GM12878 (cell line): ENCODE measurements at regions not wholly inside any gene's neighbourhood (a gene's known extent, or its start where the extent isn't known, plus 50 kb on each side); places are given as distances from the start of the nearest gene placed in this dataset.

Experiments
- ATAC-seq: fragments of 200-7000 bp; cut with Tn5 transposase; 3 replicates; pipeline ENCODE4 v1.9.1; 2020; ENCODE audit warnings: mild to moderate bottlenecking, moderate library complexity
- BruUV-seq: library from RNA; stranded (reverse); fragments of 400-500 nt; replicated peaks from 2 replicates; lab custom pipeline; 2021; lab: Mats Ljungman, UMichigan
- CTCF ChIA-PET: fragments of 300-600 bp; sonication (Branson Sonifier 250); formaldehyde crosslinking; extraction: SDS; loops from one replicate; lab custom pipeline; 2021; ENCODE audit warnings: inconsistent platforms; lab: Yijun Ruan, JAX
- POLR2A ChIA-PET: fragments of 350-600 bp; formaldehyde crosslinking; extraction: SDS; loops from one replicate; lab custom pipeline; 2021; ENCODE audit warnings: inconsistent platforms; lab: Charles Lee
- RAD21 ChIA-PET: fragments of 300-600 bp; sonication (Branson Sonifier 250); formaldehyde crosslinking; loops from one replicate; lab custom pipeline; 2023; ENCODE audit warnings: antibody characterized with exemption; ENCODE audit not compliant: unreplicated experiment; lab: Charles Lee
- SMC1A ChIA-PET: fragments of 300-600 bp; sonication (Branson Sonifier 250); formaldehyde crosslinking; loops from one replicate; lab custom pipeline; 2023; ENCODE audit not compliant: unreplicated experiment, uncharacterized antibody; lab: Charles Lee
- DNase-seq: peaks from one replicate; pipeline ENCODE4 v3.0.0-alpha.2; 2011; ENCODE audit warnings: low read depth, low spot score
- FAIRE-seq: peaks from 3 replicates; lab custom pipeline; 2011; peaks lifted over from hg19 to GRCh38; lab: Jason Lieb, UNC
- H2AFZ ChIP-seq: 2 replicates; pipeline ENCODE4 v1.6.0; 2011; ENCODE audit warnings: low read depth, low read length, control low read depth; ENCODE audit not compliant: control insufficient read depth
- H3K27ac ChIP-seq: 2 replicates; pipeline ENCODE4 v1.5.1; 2011; ENCODE audit warnings: control low read depth; ENCODE audit not compliant: control insufficient read depth, insufficient read depth
- H3K27me3 ChIP-seq, 2 experiments: replicated peaks in 1 of 2; 2 replicates each; pipeline versions ENCODE4 v1.6.0 to v1.6.1; 2011; ENCODE audit warnings: low read length in 1 of 2; ENCODE audit not compliant: control insufficient read depth in 2 of 2, insufficient read depth in 2 of 2
- H3K36me3 ChIP-seq, 2 experiments: 2 replicates each; pipeline ENCODE4 v1.5.1; 2011; ENCODE audit warnings: low read length in 1 of 2; ENCODE audit not compliant: control insufficient read depth in 2 of 2, insufficient read depth in 2 of 2
- H3K4me1 ChIP-seq: 2 replicates; pipeline ENCODE4 v1.6.1; 2011; ENCODE audit warnings: mild to moderate bottlenecking, low read length, moderate library complexity, mixed read lengths; ENCODE audit not compliant: control insufficient read depth, insufficient read depth
- H3K4me2 ChIP-seq: 2 replicates; pipeline ENCODE4 v1.6.0; 2011; ENCODE audit warnings: control low read depth; ENCODE audit not compliant: control insufficient read depth, insufficient read depth
- H3K4me3 ChIP-seq: fragments of 200-600 bp; sonication (generic); 2 replicates; pipeline ENCODE4 v1.5.1; 2016
- H3K79me2 ChIP-seq: 2 replicates; pipeline ENCODE4 v1.6.0; 2011; ENCODE audit warnings: low read length; ENCODE audit not compliant: control insufficient read depth, insufficient read depth
- H3K9ac ChIP-seq: 2 replicates; pipeline ENCODE4 v1.8.0; 2011; ENCODE audit warnings: low read length, control low read depth, mixed read lengths; ENCODE audit not compliant: control insufficient read depth, insufficient read depth
- H3K9me3 ChIP-seq: replicated peaks from 3 replicates; pipeline ENCODE4 v1.5.1; 2011; ENCODE audit warnings: mild to moderate bottlenecking, low read length; ENCODE audit not compliant: control insufficient read depth, insufficient read depth
- H4K20me1 ChIP-seq: 2 replicates; pipeline ENCODE4 v1.6.0; 2011; ENCODE audit not compliant: control insufficient read depth, insufficient read depth
- BCL11A ChIP-seq: IDR thresholded peaks from 2 replicates; pipeline ENCODE4 v1.6.1; 2011; ENCODE audit warnings: low read depth, low read length
- CEBPZ ChIP-seq: fragments of 150-350 bp; IDR thresholded peaks from 2 replicates; pipeline ENCODE4 v1.6.1; 2016; ENCODE audit warnings: low read depth, low read length
- SIN3A ChIP-seq: IDR thresholded peaks from 2 replicates; pipeline ENCODE4 v1.6.1; 2012; ENCODE audit warnings: low read depth, low read length, improper control_type of control experiment
- TCF12 ChIP-seq: IDR thresholded peaks from 2 replicates; pipeline ENCODE4 v1.6.1; 2011; ENCODE audit warnings: low read depth, mild to moderate bottlenecking, low read length
- ZNF217 ChIP-seq: fragments of 450-650 bp; IDR thresholded peaks from 2 replicates; pipeline ENCODE4 v1.6.1; 2017; ENCODE audit warnings: antibody characterized with exemption, mild to moderate bottlenecking
- WGBS: methylation state at CpG from one replicate; pipeline ENCODE4 v1.1.6; 2016; ENCODE audit warnings: low lambda C conversion rate; ENCODE audit not compliant: insufficient replicate concordance, insufficient coverage; ENCODE audit errors: missing lambda C conversion rate; 5-methylcytosine and 5-hydroxymethylcytosine counted together
- in situ Hi-C: fragments of 300-500 bp; cut with MboI; formaldehyde crosslinking; loops from 9 replicates; pipeline ENCODE4 v1.14.3; 2018; ENCODE audit warnings: mixed read lengths
- intact Hi-C: fragments of 100-400 bp; cut with micrococcal nuclease; formaldehyde crosslinking; loops from one replicate; pipeline ENCODE4 v1.14.2; 2022; ENCODE audit not compliant: unreplicated experiment
- TF ChIP-seq, protein P1 (sequence below): fragments of 450-650 bp; IDR thresholded peaks from 2 replicates; pipeline ENCODE4 v1.6.1; 2017; ENCODE audit warnings: mild to moderate bottlenecking, moderate library complexity

GRCh38 chr5:109506556-109506955 lies 96.8 kb upstream of the PJA2 start:
- no peak for FAIRE-seq
- Histone ChIP-seq H3K79me2 (no peaks in the 10 kb centered on the region), H3K4me2 (no peak overlapping the region), H3K27me3 (no peaks in the 10 kb centered on the region), H3K4me1 (no peaks in the 10 kb centered on the region), H3K27ac (no peak overlapping the region), H3K36me3 (no peaks in the 10 kb centered on the region), H3K4me3 (no peak overlapping the region), H3K9ac (no peak overlapping the region), H3K9me3 (no peaks in the 10 kb centered on the region), H2AFZ (no peak overlapping the region), H4K20me1 (no peaks in the 10 kb centered on the region)
- SMC1A ChIA-PET = no interaction called here
- intact Hi-C loops = no loop called here
- CTCF ChIA-PET = no interaction called here
- BruUV-seq = no TSS peak
- DNase-seq = no peak
- no peak for ATAC-seq
- TF ChIP-seq SIN3A (no peak), BCL11A (no peak), ZNF217 (no peak), CEBPZ (no peak), TCF12 (no peak)
- TF ChIP-seq, protein P1, sequence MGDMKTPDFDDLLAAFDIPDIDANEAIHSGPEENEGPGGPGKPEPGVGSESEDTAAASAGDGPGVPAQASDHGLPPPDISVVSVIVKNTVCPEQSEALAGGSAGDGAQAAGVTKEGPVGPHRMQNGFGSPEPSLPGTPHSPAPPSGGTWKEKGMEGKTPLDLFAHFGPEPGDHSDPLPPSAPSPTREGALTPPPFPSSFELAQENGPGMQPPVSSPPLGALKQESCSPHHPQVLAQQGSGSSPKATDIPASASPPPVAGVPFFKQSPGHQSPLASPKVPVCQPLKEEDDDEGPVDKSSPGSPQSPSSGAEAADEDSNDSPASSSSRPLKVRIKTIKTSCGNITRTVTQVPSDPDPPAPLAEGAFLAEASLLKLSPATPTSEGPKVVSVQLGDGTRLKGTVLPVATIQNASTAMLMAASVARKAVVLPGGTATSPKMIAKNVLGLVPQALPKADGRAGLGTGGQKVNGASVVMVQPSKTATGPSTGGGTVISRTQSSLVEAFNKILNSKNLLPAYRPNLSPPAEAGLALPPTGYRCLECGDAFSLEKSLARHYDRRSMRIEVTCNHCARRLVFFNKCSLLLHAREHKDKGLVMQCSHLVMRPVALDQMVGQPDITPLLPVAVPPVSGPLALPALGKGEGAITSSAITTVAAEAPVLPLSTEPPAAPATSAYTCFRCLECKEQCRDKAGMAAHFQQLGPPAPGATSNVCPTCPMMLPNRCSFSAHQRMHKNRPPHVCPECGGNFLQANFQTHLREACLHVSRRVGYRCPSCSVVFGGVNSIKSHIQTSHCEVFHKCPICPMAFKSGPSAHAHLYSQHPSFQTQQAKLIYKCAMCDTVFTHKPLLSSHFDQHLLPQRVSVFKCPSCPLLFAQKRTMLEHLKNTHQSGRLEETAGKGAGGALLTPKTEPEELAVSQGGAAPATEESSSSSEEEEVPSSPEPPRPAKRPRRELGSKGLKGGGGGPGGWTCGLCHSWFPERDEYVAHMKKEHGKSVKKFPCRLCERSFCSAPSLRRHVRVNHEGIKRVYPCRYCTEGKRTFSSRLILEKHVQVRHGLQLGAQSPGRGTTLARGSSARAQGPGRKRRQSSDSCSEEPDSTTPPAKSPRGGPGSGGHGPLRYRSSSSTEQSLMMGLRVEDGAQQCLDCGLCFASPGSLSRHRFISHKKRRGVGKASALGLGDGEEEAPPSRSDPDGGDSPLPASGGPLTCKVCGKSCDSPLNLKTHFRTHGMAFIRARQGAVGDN = no peak
- in situ Hi-C loops = no loop called here
- RAD21 ChIA-PET = no interaction called here
- POLR2A ChIA-PET = no interaction called here
- WGBS = 100% methylated on average over 1 of the region's 1 CpG
